ENCODE measurements at regions not wholly inside any gene's neighbourhood (a gene's known extent, or its start where the extent isn't known, plus 50 kb on each side); places are given as distances from the start of the nearest gene placed in this dataset.

DNA sequence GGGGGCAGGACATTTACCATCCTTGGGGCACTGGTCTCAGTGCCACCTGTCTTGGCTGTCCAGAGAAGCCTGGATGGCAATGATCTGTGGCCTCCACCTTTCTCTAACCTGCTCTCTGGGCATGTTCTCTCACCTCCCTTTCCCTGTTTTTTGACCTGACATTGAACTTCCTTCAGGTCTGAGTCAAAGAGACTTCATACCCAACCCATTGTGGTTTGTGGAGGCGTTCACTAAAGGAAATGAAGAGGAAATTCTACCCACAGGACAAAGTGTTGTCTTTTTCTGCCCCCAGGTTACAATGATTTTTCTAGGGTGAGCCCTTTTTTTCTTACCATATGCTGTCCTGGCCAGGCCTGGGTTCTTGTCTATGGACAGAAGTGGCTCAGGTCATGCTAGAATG, 76.6 kb downstream of the CYP26A1 start:
- TF ChIP-seq CTCF (IDR thresholded peaks at IDR 0.05; ENCODE audit: low read depth, low read length), result no peak
- no peaks in the 10 kb centered on the region for H3K9me3 ChIP-seq (ENCODE audit: control insufficient read depth, insufficient read depth, low read length)
- peaks cover 18% of the 10 kb centered on the region for H3K27me3 ChIP-seq (ENCODE audit: control insufficient read depth, insufficient read depth, low read length)
- no peak overlapping the region for H3K4me3 ChIP-seq (ENCODE audit: low read depth, low read length)
- no peak for DNase-seq (ENCODE audit: low read depth, low spot score)
- H3K27ac ChIP-seq (ENCODE audit: low read depth, low read length), result no peak overlapping the region
- CTCF ChIA-PET, result no interaction called here
- POLR2A ChIA-PET, result no interaction called here

DNA sequence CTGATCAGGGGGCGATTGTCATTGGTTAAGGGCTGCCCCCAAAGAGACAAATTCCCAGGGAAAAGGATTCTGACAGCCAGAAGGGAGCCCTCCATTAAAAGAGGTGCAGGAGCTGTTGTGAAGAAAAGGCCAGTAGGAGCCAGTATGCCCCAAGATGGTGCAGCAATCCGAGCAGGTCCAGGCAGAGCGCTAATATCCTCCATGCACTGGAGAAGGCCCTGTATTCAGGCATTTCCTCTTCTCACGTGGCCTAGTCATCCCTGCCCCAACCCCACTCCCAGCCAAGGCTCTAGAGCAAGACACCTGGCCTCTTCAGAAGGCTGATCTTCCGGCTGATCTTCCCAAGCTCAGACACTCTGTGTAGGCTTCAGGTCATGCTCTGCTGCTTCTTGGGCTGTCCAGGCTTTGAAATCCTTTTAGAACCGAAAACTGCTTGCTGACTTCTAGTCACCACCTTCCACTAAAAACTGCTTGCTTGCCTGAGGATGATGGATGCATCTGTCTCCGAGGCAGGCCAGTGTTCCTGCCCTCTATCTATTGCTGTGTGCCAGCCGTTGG, 77.4 kb downstream of the CYP26A1 start:
- H3K27ac ChIP-seq (ENCODE audit: low read depth, low read length), result no peak overlapping the region
- no peak for TF ChIP-seq CTCF (IDR thresholded peaks at IDR 0.05; ENCODE audit: low read depth, low read length)
- no peaks in the 10 kb centered on the region for H3K9me3 ChIP-seq (ENCODE audit: control insufficient read depth, insufficient read depth, low read length)
- ChIA-PET POLR2A (no interaction called here), CTCF (interaction anchor here (0.8 kb wide), 1 partner anchor 71 kb away, joined by 3 read pairs; no protein-coding TSS in a partner anchor)
- DNase-seq (ENCODE audit: low read depth, low spot score), result no peak
- peaks cover 15% of the 10 kb centered on the region for H3K27me3 ChIP-seq (ENCODE audit: control insufficient read depth, insufficient read depth, low read length)
- no peak overlapping the region for H3K4me3 ChIP-seq (ENCODE audit: low read depth, low read length)

DNA sequence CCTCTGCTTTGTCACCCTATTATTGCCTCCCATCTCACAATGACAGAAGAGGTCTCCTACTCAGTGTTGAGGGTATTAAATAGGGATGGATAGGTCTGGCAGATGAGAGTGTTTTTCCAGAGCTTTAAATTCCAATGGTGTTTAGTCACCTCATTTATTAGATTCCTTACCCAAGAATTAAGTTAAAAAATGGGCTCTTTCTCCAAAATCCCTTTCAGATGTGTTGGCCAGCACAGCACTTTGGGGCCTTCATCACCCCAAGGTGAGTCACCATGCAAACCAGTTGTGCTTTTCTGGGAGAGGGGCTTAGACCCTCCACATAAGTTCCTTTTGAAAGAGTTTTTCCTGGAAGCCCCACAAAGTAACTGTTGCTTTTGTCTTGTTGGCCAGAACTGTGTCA, 78.4 kb downstream of the CYP26A1 start:
- CTCF ChIA-PET, result interaction anchor here (0.7 kb wide), 1 partner anchor 72 kb away, joined by 3 read pairs; no protein-coding TSS in a partner anchor
- POLR2A ChIA-PET, result no interaction called here
- H3K9me3 ChIP-seq (ENCODE audit: control insufficient read depth, insufficient read depth, low read length), result no peaks in the 10 kb centered on the region

GRCh38 chr10:93154531-93154930, 80.8 kb downstream of the CYP26A1 start:
- no peak for TF ChIP-seq CTCF (IDR thresholded peaks at IDR 0.05; ENCODE audit: low read depth, low read length)
- H3K27ac ChIP-seq (ENCODE audit: low read depth, low read length), result no peak overlapping the region
- no peak overlapping the region for H3K4me3 ChIP-seq (ENCODE audit: low read depth, low read length)
- no peaks in the 10 kb centered on the region for H3K27me3 ChIP-seq (ENCODE audit: control insufficient read depth, insufficient read depth, low read length)
- DNase-seq (ENCODE audit: low read depth, low spot score), result no peak
- CTCF ChIA-PET, result no interaction called here
- POLR2A ChIA-PET, result no interaction called here
- no peaks in the 10 kb centered on the region for H3K9me3 ChIP-seq (ENCODE audit: control insufficient read depth, insufficient read depth, low read length)

More for the DNA sequence above, 78.4 kb downstream of the CYP26A1 start:
- TF ChIP-seq CTCF (IDR thresholded peaks at IDR 0.05; ENCODE audit: low read depth, low read length), result no peak
- no peak for DNase-seq (ENCODE audit: low read depth, low spot score)
- Histone ChIP-seq H3K4me3 (ENCODE audit: low read depth, low read length) (no peak overlapping the region), H3K27me3 (ENCODE audit: control insufficient read depth, insufficient read depth, low read length) (peaks cover 11% of the 10 kb centered on the region), H3K27ac (ENCODE audit: low read depth, low read length) (no peak overlapping the region)

DNA sequence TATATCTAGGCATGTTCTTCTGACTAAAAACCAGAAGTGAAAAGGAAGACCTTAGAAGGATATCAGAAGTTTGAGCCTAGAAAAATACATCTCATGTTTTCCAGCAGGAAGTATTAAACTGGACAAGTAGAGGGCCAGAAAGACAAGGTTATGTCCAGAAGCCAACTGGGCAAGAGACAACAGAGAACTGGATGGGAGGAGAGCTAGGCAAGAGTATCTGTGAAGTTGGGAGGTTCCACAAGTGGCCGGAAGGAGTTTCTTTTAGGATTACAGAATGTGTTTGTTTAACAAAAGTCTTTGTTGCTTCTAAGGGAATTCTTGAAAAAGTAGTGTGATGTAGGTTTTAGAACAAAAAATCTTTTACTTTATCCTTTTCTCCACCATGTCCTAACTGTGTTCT, 86.4 kb downstream of the CYP26A1 start:
- CTCF ChIA-PET, result no interaction called here
- Histone ChIP-seq H3K27ac (ENCODE audit: low read depth, low read length) (no peak overlapping the region), H3K9me3 (ENCODE audit: control insufficient read depth, insufficient read depth, low read length) (no peaks in the 10 kb centered on the region), H3K4me3 (ENCODE audit: low read depth, low read length) (no peak overlapping the region), H3K27me3 (ENCODE audit: control insufficient read depth, insufficient read depth, low read length) (no peaks in the 10 kb centered on the region)
- DNase-seq (ENCODE audit: low read depth, low spot score), result no peak
- no peak for TF ChIP-seq CTCF (IDR thresholded peaks at IDR 0.05; ENCODE audit: low read depth, low read length)
- POLR2A ChIA-PET, result no interaction called here

All from AG04450 (cell line).